Neural progenitor cell (in vitro differentiated cells): ENCODE measurements at regions not wholly inside any gene's neighbourhood (a gene's known extent, or its start where the extent isn't known, plus 50 kb on each side); places are given as distances from the start of the nearest gene placed in this dataset.
A peak's percentile ranks its signal among the peaks of the same experiment; 100 is the strongest.

Source experiments
- DNase-seq: peaks from one replicate; pipeline ENCODE4 v3.0.0-alpha.2; 2016; ENCODE audit warnings: low spot score
- H2AFZ ChIP-seq: fragments of 200-600 bp; sonication (generic); replicated peaks from 2 replicates; pipeline ENCODE4 v1.6.1; 2016; ENCODE audit warnings: antibody characterized with exemption
- H3F3A ChIP-seq: fragments of 200-600 bp; sonication (generic); 2 replicates; pipeline ENCODE4 v1.6.1; 2016; ENCODE audit warnings: antibody characterized with exemption, low read depth
- H3K27ac ChIP-seq: fragments of 200-600 bp; sonication (generic); 2 replicates; pipeline ENCODE4 v1.5.1; 2016; ENCODE audit warnings: mild to moderate bottlenecking
- H3K27me3 ChIP-seq: fragments of 200-600 bp; sonication (generic); 2 replicates; pipeline ENCODE4 v1.6.1; 2016; ENCODE audit warnings: mild to moderate bottlenecking, moderate library complexity
- H3K36me3 ChIP-seq: fragments of 200-600 bp; sonication (generic); 2 replicates; pipeline ENCODE4 v1.5.1; 2016
- H3K4me1 ChIP-seq: fragments of 200-600 bp; sonication (generic); 2 replicates; pipeline ENCODE4 v1.6.1; 2016; ENCODE audit warnings: mixed run types
- H3K4me2 ChIP-seq: fragments of 200-600 bp; sonication (generic); 2 replicates; pipeline ENCODE4 v1.6.1; 2016
- H3K4me3 ChIP-seq: fragments of 200-600 bp; sonication (generic); 2 replicates; pipeline ENCODE4 v1.5.1; 2016
- H3K79me2 ChIP-seq: fragments of 200-600 bp; sonication (generic); 2 replicates; pipeline ENCODE4 v1.6.1; 2016; ENCODE audit warnings: low read depth
- H3K9ac ChIP-seq: fragments of 200-600 bp; sonication (generic); 2 replicates; pipeline ENCODE4 v1.6.1; 2016
- H3K9me3 ChIP-seq: fragments of 200-600 bp; sonication (generic); 2 replicates; pipeline ENCODE4 v1.5.1; 2016; ENCODE audit warnings: low read depth
- H4K20me1 ChIP-seq: fragments of 200-600 bp; sonication (generic); 2 replicates; pipeline ENCODE4 v1.6.1; 2016; ENCODE audit warnings: low read depth
- H3K27ac Mint-ChIP-seq: 3 replicates; pipeline ENCODE4 v1.8.0; 2021; ENCODE audit warnings: mixed read lengths
- H3K27me3 Mint-ChIP-seq: 2 replicates; pipeline ENCODE4 v1.8.0; 2022; ENCODE audit warnings: low read depth, mild to moderate bottlenecking, inconsistent platforms, moderate library complexity, mixed read lengths; ENCODE audit not compliant: insufficient read depth
- H3K36me3 Mint-ChIP-seq: 3 replicates; pipeline ENCODE4 v1.8.0; 2021; ENCODE audit warnings: mixed read lengths
- H3K4me1 Mint-ChIP-seq: 3 replicates; pipeline ENCODE4 v1.8.0; 2021; ENCODE audit warnings: mixed read lengths
- H3K4me3 Mint-ChIP-seq: 3 replicates; pipeline ENCODE4 v1.8.0; 2021; ENCODE audit warnings: mild to moderate bottlenecking, moderate library complexity, mixed read lengths
- H3K9me3 Mint-ChIP-seq: 3 replicates; pipeline ENCODE4 v1.8.0; 2020; ENCODE audit warnings: mixed read lengths
- CTCF ChIP-seq: fragments of 200-600 bp; sonication (generic); IDR thresholded peaks from 2 replicates; pipeline ENCODE4 v1.5.1; 2017; ENCODE audit warnings: antibody characterized with exemption, mild to moderate bottlenecking
- EZH2 ChIP-seq: fragments of 200-600 bp; sonication (generic); IDR thresholded peaks from 2 replicates; pipeline ENCODE4 v1.6.1; 2017; ENCODE audit warnings: antibody characterized with exemption, mild to moderate bottlenecking, moderate library complexity
- EZH2phosphoT487 ChIP-seq: fragments of 200-600 bp; sonication (generic); IDR thresholded peaks from 2 replicates; pipeline ENCODE4 v1.6.1; 2017; ENCODE audit warnings: antibody characterized with exemption

- H3K27me3 Mint-ChIP-seq: peaks cover 2% of the 10 kb centered on the region
- Histone ChIP-seq H3K36me3 (no peaks in the 10 kb centered on the region), H3K27ac (no peak overlapping the region), H3K4me2 (no peak overlapping the region), H3K79me2 (no peaks in the 10 kb centered on the region), H3K4me1 (peaks cover 9% of the 10 kb centered on the region), H3K9me3 (no peaks in the 10 kb centered on the region), H3K4me3 (no peak overlapping the region), H2AFZ (no peak overlapping the region), H3F3A (no peaks in the 10 kb centered on the region), H3K9ac (no peak overlapping the region), H4K20me1 (no peaks in the 10 kb centered on the region), H3K27me3 (no peaks in the 10 kb centered on the region)
- H3K27ac Mint-ChIP-seq: no peak overlapping the region
- H3K36me3 Mint-ChIP-seq: no peaks in the 10 kb centered on the region
- H3K4me1 Mint-ChIP-seq: peaks cover 4% of the 10 kb centered on the region
- TF ChIP-seq EZH2phosphoT487: no peak
- TF ChIP-seq EZH2: no peak
- no peak for TF ChIP-seq CTCF
- peaks cover 3% of the 10 kb centered on the region for H3K9me3 Mint-ChIP-seq
- no peak overlapping the region for H3K4me3 Mint-ChIP-seq
- peak; percentile 9 for DNase-seq
These were observed 846.8 kb downstream of the IPMK start for GRCh38 chr10:57420881-57421280.

- Histone ChIP-seq H3K4me1 (peaks cover 9% of the 10 kb centered on the region), H3F3A (no peaks in the 10 kb centered on the region), H3K4me3 (no peak overlapping the region), H3K9me3 (peaks cover 6% of the 10 kb centered on the region), H3K4me2 (no peak overlapping the region), H3K27me3 (no peaks in the 10 kb centered on the region), H3K79me2 (no peaks in the 10 kb centered on the region), H2AFZ (no peak overlapping the region), H4K20me1 (no peaks in the 10 kb centered on the region), H3K27ac (no peak overlapping the region), H3K36me3 (no peaks in the 10 kb centered on the region), H3K9ac (no peak overlapping the region)
- H3K9me3 Mint-ChIP-seq: peaks cover 3% of the 10 kb centered on the region
- H3K4me3 Mint-ChIP-seq: no peak overlapping the region
- peaks cover 4% of the 10 kb centered on the region for H3K4me1 Mint-ChIP-seq
- no peaks in the 10 kb centered on the region for H3K36me3 Mint-ChIP-seq
- peaks cover 2% of the 10 kb centered on the region for H3K27me3 Mint-ChIP-seq
- TF ChIP-seq CTCF: no peak
- H3K27ac Mint-ChIP-seq: no peak overlapping the region
- no peak for DNase-seq
These were observed 849.2 kb downstream of the IPMK start for GRCh38 chr10:57418476-57418875.

DNA sequence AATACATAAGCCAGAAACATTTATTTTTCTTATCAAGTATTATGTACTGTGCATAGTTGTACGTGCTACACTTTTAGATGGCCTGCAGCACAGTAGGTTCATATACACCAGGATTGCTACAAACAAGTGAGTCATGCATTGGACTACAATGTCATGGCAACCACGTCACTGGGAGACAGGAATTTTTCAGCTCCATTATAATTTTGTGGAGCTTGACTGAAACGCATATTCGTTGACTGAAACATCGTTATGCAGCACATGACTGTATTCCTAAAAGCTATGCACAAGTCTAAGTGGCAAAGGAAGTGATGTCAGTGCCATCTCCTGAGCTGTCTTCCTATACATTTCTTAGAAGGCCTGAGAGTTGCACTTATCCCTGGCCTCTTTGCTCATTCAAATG, 871.8 kb downstream of the IPMK start:
- H3K4me1 ChIP-seq: no peaks in the 10 kb centered on the region
- Mint-ChIP-seq H3K27me3 (no peaks in the 10 kb centered on the region), H3K9me3 (no peaks in the 10 kb centered on the region), H3K4me1 (no peaks in the 10 kb centered on the region), H3K4me3 (no peak overlapping the region), H3K27ac (no peak overlapping the region), H3K36me3 (no peaks in the 10 kb centered on the region)
- H3K36me3 ChIP-seq: no peaks in the 10 kb centered on the region
- no peak overlapping the region for H3K27ac ChIP-seq
- no peak for DNase-seq
- H3K4me2 ChIP-seq: no peak overlapping the region
- TF ChIP-seq EZH2: no peak
- H3F3A ChIP-seq: no peaks in the 10 kb centered on the region
- H3K27me3 ChIP-seq: no peaks in the 10 kb centered on the region
- no peaks in the 10 kb centered on the region for H4K20me1 ChIP-seq
- no peak overlapping the region for H2AFZ ChIP-seq
- H3K79me2 ChIP-seq: no peaks in the 10 kb centered on the region
- no peak overlapping the region for H3K4me3 ChIP-seq
- no peaks in the 10 kb centered on the region for H3K9me3 ChIP-seq
- H3K9ac ChIP-seq: no peak overlapping the region

GRCh38 chr10:57367412-57367811, 900.3 kb downstream of the IPMK start:
- no peak overlapping the region for H3K4me3 ChIP-seq
- H3K4me1 ChIP-seq: peaks cover 4% of the 10 kb centered on the region
- peaks cover 4% of the 10 kb centered on the region for H3K4me1 Mint-ChIP-seq
- H3F3A ChIP-seq: no peaks in the 10 kb centered on the region
- no peaks in the 10 kb centered on the region for H3K36me3 Mint-ChIP-seq
- no peaks in the 10 kb centered on the region for H3K27me3 ChIP-seq
- H3K27me3 Mint-ChIP-seq: no peaks in the 10 kb centered on the region
- no peak overlapping the region for H3K4me2 ChIP-seq
- no peak for DNase-seq
- H2AFZ ChIP-seq: no peak overlapping the region
- H3K9me3 ChIP-seq: no peaks in the 10 kb centered on the region
- H3K79me2 ChIP-seq: no peaks in the 10 kb centered on the region
- no peak overlapping the region for H3K27ac Mint-ChIP-seq
- H3K4me3 Mint-ChIP-seq: no peak overlapping the region
- TF ChIP-seq EZH2phosphoT487 (no peak), CTCF (no peak), EZH2 (no peak)
- H3K27ac ChIP-seq: no peak overlapping the region
- no peaks in the 10 kb centered on the region for H3K36me3 ChIP-seq
- H3K9ac ChIP-seq: no peak overlapping the region
- no peaks in the 10 kb centered on the region for H3K9me3 Mint-ChIP-seq
- no peaks in the 10 kb centered on the region for H4K20me1 ChIP-seq
